GM23338 (cell line): ENCODE measurements at regions not wholly inside any gene's neighbourhood (a gene's known extent, or its start where the extent isn't known, plus 50 kb on each side); places are given as distances from the start of the nearest gene placed in this dataset.

ENCODE experiments used
- ATAC-seq: fragments of 200-7000 bp; cut with Tn5 transposase; 3 replicates; pipeline ENCODE4 v1.9.1; 2020
- DNase-seq: peaks from one replicate; pipeline ENCODE4 v3.0.0-alpha.2; 2015; ENCODE audit warnings: low spot score
- H2AFZ ChIP-seq: fragments of 200-600 bp; sonication (generic); 2 replicates; pipeline ENCODE4 v1.8.0; 2016; ENCODE audit warnings: antibody characterized with exemption, mild to moderate bottlenecking, moderate library complexity
- H3F3A ChIP-seq: fragments of 200-600 bp; sonication (generic); replicated peaks from 2 replicates; pipeline ENCODE4 v1.8.0; 2017; ENCODE audit warnings: antibody characterized with exemption, mixed run types, low read depth
- H3K27ac ChIP-seq: fragments of 200-600 bp; sonication (generic); 2 replicates; pipeline ENCODE4 v1.6.1; 2016; ENCODE audit warnings: low read depth
- H3K27me3 ChIP-seq: fragments of 200-600 bp; sonication (generic); 2 replicates; pipeline ENCODE4 v1.8.0; 2016; ENCODE audit warnings: mild to moderate bottlenecking, mixed run types, moderate library complexity; ENCODE audit not compliant: insufficient read depth
- H3K36me3 ChIP-seq: fragments of 200-600 bp; sonication (generic); 2 replicates; pipeline ENCODE4 v1.8.0; 2016; ENCODE audit warnings: mild to moderate bottlenecking; ENCODE audit not compliant: insufficient read depth
- H3K4me1 ChIP-seq: fragments of 200-600 bp; sonication (generic); 2 replicates; pipeline ENCODE4 v1.8.0; 2016; ENCODE audit warnings: mild to moderate bottlenecking, moderate library complexity; ENCODE audit not compliant: insufficient read depth
- H3K4me2 ChIP-seq: fragments of 200-600 bp; sonication (generic); 2 replicates; pipeline ENCODE4 v1.7.1; 2017; ENCODE audit warnings: mixed run types
- H3K4me3 ChIP-seq: fragments of 200-600 bp; sonication (generic); 2 replicates; pipeline ENCODE4 v1.6.1; 2016; ENCODE audit warnings: mixed run types
- H3K79me2 ChIP-seq: fragments of 200-600 bp; sonication (generic); replicated peaks from 2 replicates; pipeline ENCODE4 v1.8.0; 2017; ENCODE audit warnings: mild to moderate bottlenecking; ENCODE audit not compliant: insufficient read depth
- H3K9me2 ChIP-seq: fragments of 200-600 bp; sonication (generic); 2 replicates; pipeline ENCODE4 v1.8.0; 2017; ENCODE audit not compliant: insufficient read depth
- H4K20me1 ChIP-seq: fragments of 200-600 bp; sonication (generic); replicated peaks from 2 replicates; pipeline ENCODE4 v1.8.0; 2017; ENCODE audit warnings: mild to moderate bottlenecking; ENCODE audit not compliant: insufficient read depth
- H3K27ac Mint-ChIP-seq: 2 replicates; pipeline ENCODE4 v1.8.0; 2020; ENCODE audit warnings: inconsistent platforms, mild to moderate bottlenecking, moderate library complexity, mixed read lengths
- H3K27me3 Mint-ChIP-seq: 3 replicates; pipeline ENCODE4 v1.8.0; 2022; ENCODE audit warnings: low read depth, mild to moderate bottlenecking, moderate library complexity, mixed read lengths, inconsistent platforms; ENCODE audit not compliant: insufficient read depth, poor library complexity
- H3K36me3 Mint-ChIP-seq: 3 replicates; pipeline ENCODE4 v1.8.0; 2021; ENCODE audit warnings: low read depth, mild to moderate bottlenecking, inconsistent platforms, moderate library complexity, mixed read lengths
- H3K4me1 Mint-ChIP-seq: 3 replicates; pipeline ENCODE4 v1.8.0; 2020; ENCODE audit warnings: mild to moderate bottlenecking, inconsistent platforms, mixed read lengths
- H3K4me3 Mint-ChIP-seq: 3 replicates; pipeline ENCODE4 v1.8.0; 2021; ENCODE audit warnings: moderate library complexity, mild to moderate bottlenecking, inconsistent platforms, mixed read lengths
- H3K9me3 Mint-ChIP-seq: 3 replicates; pipeline ENCODE4 v1.8.0; 2020; ENCODE audit warnings: moderate library complexity, mild to moderate bottlenecking, inconsistent platforms, mixed read lengths
- ZNF462 ChIP-seq: fragments of 250-450 bp; sonication (Bioruptor Pico); IDR thresholded peaks from 2 replicates; pipeline ENCODE4 v1.5.0; 2020; ENCODE audit warnings: mild to moderate bottlenecking, moderate library complexity
- TF ChIP-seq, protein P1 (sequence below), 2 experiments: fragments of 200-600 bp in 1 of 2; sonication (generic) in 1 of 2; conservative IDR thresholded peaks; 2 replicates each; pipeline versions ENCODE4 v1.5.1 to v1.6.1; 2016 to 2017; ENCODE audit warnings: antibody characterized with exemption in 2 of 2, low read depth in 2 of 2, mild to moderate bottlenecking in 2 of 2, moderate library complexity in 1 of 2

DNA sequence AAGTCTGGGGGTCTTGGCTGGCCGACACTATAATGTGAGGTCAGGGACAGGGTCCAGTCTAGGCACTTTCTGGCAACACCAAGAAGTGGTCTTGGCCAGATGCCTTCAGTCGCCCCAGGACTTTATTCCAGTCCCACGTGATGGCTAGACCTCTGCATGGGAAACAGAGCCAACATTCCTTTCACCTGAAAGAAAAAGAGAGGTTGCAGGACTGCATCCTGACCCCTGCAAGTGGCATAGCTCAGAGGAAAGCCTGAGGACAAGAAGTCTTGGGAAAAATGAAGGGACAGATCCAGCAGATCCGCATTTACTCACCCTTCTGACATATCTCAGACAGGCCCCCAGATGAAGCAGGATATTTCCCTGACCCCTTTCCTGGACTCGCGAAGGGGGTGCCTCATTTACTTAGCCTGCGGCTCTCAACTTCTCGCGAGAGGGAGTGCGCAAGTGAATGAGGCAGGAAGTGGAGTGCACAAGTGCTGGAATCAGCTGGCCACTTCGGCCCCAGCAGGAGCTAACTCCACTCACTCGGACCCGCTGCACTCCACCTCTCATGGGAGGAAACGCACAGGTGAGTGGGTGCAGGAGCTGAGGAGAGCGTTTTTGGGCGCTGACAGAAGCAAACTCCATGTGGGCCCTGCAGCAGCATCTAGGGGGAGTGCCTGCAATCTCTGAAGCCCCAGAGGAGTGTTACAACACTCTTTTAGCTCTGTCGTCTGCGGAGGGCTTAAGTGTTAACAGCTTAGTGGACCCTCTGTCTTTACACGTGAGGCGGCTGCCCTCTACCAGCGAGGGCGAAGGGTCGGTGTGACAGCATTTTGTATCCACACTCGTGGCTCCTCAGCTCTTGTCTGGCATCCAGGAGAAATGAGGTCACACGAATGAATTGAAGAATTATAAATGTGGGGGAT is 916.2 kb upstream of the GHITM start:
- no peak for TF ChIP-seq ZNF462 (CRISPR knock-in tag)
- TF ChIP-seq, protein P1, sequence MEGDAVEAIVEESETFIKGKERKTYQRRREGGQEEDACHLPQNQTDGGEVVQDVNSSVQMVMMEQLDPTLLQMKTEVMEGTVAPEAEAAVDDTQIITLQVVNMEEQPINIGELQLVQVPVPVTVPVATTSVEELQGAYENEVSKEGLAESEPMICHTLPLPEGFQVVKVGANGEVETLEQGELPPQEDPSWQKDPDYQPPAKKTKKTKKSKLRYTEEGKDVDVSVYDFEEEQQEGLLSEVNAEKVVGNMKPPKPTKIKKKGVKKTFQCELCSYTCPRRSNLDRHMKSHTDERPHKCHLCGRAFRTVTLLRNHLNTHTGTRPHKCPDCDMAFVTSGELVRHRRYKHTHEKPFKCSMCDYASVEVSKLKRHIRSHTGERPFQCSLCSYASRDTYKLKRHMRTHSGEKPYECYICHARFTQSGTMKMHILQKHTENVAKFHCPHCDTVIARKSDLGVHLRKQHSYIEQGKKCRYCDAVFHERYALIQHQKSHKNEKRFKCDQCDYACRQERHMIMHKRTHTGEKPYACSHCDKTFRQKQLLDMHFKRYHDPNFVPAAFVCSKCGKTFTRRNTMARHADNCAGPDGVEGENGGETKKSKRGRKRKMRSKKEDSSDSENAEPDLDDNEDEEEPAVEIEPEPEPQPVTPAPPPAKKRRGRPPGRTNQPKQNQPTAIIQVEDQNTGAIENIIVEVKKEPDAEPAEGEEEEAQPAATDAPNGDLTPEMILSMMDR (conservative IDR thresholded peaks at IDR 0.05; ENCODE audit: low read depth in 2 of 2): peak in 1 of 2 experiments; percentile 25; a peak in 2 of 4 replicates
- Histone ChIP-seq H3K27ac (no peak overlapping the region), H3K4me1 (peaks cover 3% of the 10 kb centered on the region; the same call in 1 of the 2 replicates), H3K79me2 (no peaks in the 10 kb centered on the region), H3K36me3 (no peaks in the 10 kb centered on the region), H3K9me2 (peaks cover 3% of the 10 kb centered on the region; the same call in 1 of the 2 replicates), H4K20me1 (no peaks in the 10 kb centered on the region), H3K4me2 (no peak overlapping the region), H3F3A (no peaks in the 10 kb centered on the region), H3K4me3 (0 out of 2 replicates have a peak overlapping the region, but pooled peaks have one; percentile 26), H3K27me3 (no peaks in the 10 kb centered on the region), H2AFZ (peak overlapping the region; percentile 95)
- Mint-ChIP-seq H3K27ac (no peak overlapping the region), H3K27me3 (peaks cover 1% of the 10 kb centered on the region), H3K9me3 (no peaks in the 10 kb centered on the region; the same call in none of the 3 replicates), H3K36me3 (no peaks in the 10 kb centered on the region), H3K4me1 (peaks cover 15% of the 10 kb centered on the region), H3K4me3 (no peak overlapping the region)
- ATAC-seq (peak; percentile 91), DNase-seq (peak; percentile 46)
